ENCODE measurements at regions not wholly inside any gene's neighbourhood (a gene's known extent, or its start where the extent isn't known, plus 50 kb on each side); places are given as distances from the start of the nearest gene placed in this dataset.
"Not testable (repeated sequence)": the region's sequence is repeated elsewhere in the genome, so short reads cannot be mapped to it uniquely, and the experiment has no call there.

- no peak for DNase-seq (ENCODE audit: low read depth, low spot score)
- H3K4me3 ChIP-seq (ENCODE audit: low read length): no peak overlapping the region
Measured at GRCh38 chr5:17810734-17811133, 176.5 kb downstream of the TAF11L14 start.

DNA sequence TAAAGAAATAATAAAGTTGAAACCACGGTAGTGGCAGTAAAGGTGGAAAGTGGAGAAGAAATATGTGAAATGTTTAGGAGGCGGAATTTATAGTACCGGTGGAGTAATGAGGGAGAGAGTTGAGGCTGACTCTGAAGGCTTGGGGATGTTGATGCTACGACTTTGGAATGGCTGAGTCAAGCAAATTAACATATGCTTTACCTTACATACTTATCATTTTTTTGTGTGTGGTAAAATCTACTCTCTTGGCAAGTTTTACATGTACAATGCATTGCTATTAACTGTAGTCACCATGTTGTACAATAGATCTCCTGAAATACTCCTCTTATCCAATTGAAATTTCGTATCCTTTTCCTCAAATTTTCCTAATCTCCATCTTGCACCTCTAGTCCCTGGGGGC is 179.0 kb downstream of the TAF11L14 start:
- no peak for DNase-seq (ENCODE audit: low read depth, low spot score)
- no peak overlapping the region for H3K4me3 ChIP-seq (ENCODE audit: low read length)

GRCh38 chr5:17816505-17816904 is 182.2 kb downstream of the TAF11L14 start:
- DNase-seq (ENCODE audit: low read depth, low spot score): no peak

DNA sequence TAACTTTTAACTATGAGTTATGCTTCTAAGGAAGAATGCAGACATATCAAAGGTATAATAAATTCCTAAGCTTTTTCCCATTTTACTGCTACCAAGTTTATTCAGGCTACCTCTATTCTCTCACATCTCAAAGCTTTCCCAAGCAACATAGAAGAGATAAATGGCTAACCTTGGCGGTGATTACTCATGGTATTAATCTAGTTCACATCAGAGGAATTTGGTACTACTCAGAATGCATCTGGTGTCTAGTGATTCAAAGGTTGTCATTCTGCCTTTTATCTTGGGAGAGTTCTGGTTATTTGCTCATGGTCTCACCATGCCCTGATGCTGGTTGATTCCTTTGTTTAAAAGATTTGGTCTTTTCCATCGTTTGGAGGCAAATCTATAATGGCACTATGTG is 182.7 kb downstream of the TAF11L14 start:
- DNase-seq (ENCODE audit: low read depth, low spot score): no peak
- H3K4me3 ChIP-seq (ENCODE audit: low read length): no peak overlapping the region

More at GRCh38 chr5:17816505-17816904, 182.2 kb downstream of the TAF11L14 start:
- no peak overlapping the region for H3K4me3 ChIP-seq (ENCODE audit: low read length)

GRCh38 chr5:17817990-17818389 is 183.7 kb downstream of the TAF11L14 start:
- DNase-seq (ENCODE audit: low read depth, low spot score): no peak
- no peak overlapping the region for H3K4me3 ChIP-seq (ENCODE audit: low read length)

- H3K4me3 ChIP-seq (ENCODE audit: low read length): no peak overlapping the region
- no peak for DNase-seq (ENCODE audit: low read depth, low spot score)
Measured at GRCh38 chr5:17819783-17820182, 185.5 kb downstream of the TAF11L14 start.

DNA sequence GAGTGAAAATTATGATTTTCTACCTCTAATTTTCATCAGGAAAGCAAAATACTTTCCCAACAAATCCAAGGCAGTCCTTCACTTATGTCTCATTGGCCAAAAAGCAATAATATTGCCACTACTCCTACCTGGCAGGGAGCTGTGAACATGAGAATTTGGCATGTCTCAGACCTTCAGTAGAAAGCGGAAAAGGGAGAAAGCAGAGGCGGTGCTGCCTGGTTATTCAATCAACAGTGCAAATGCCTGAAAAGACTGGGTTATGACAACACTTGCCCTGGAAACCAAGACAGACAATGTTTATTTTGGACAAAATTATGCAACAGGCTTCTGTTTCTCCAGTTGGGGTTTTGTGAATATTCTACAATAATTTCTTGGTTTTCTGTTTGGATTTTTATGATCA is 194.4 kb downstream of the TAF11L14 start:
- no peak overlapping the region for H3K4me3 ChIP-seq (ENCODE audit: low read length)
- no peak for DNase-seq (ENCODE audit: low read depth, low spot score)

GRCh38 chr5:17829456-17829855 is 195.2 kb downstream of the TAF11L14 start:
- no peak overlapping the region for H3K4me3 ChIP-seq (ENCODE audit: low read length)
- no peak for DNase-seq (ENCODE audit: low read depth, low spot score)

DNA sequence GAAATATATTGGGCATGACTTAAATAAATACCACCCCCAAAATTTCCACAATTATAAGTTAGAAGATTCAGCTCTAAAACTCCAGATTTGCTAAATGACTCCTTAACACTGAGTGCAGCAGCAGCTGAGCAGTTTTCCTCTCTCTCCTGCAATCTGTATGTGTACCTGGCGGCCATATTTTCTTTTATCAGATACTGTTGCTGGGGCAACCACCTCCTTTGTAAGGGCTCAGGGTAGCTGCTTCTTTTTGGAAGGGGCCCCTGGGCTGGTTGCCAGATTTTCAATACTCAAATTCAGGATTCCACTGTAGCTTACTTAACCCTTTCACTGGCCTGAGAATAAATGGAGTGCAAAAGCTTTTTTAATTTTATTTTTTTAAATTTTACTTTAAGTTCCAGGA is 197.0 kb downstream of the TAF11L14 start:
- DNase-seq (ENCODE audit: low read depth, low spot score): no peak
- no peak overlapping the region for H3K4me3 ChIP-seq (ENCODE audit: low read length)

GRCh38 chr5:17832949-17833745 is 198.9 kb downstream of the TAF11L14 start:
- no peak for DNase-seq (ENCODE audit: low read depth, low spot score)
- H3K4me3 ChIP-seq (ENCODE audit: low read length): no peak overlapping the region

- no peak for DNase-seq (ENCODE audit: low read depth, low spot score)
- H3K4me3 ChIP-seq (ENCODE audit: low read length): no peak overlapping the region
Measured at GRCh38 chr5:17837757-17838156, 203.5 kb downstream of the TAF11L14 start.

DNA sequence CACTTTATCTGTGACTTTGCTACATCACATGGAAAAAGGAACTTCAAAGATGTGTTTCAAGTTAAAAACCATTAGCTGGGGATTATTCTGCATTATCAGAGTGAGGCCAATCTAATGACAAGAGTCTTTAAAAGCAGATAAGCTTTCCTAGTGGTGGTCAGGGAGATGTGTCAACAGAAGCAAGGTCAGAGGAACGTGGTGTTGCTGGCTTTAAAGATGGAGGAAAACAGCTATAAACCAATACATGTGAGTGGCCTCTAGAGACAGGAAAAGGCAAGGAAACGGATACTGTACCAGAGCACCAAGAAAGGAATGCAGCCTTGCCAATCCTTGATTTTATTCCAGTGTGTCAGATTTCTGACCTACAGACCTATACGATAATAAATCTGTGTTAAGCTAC is 204.2 kb downstream of the TAF11L14 start:
- no peak for DNase-seq (ENCODE audit: low read depth, low spot score)

GRCh38 chr5:17839848-17840247 is 205.6 kb downstream of the TAF11L14 start:
- DNase-seq (ENCODE audit: low read depth, low spot score): no peak
- no peak overlapping the region for H3K4me3 ChIP-seq (ENCODE audit: low read length)

More for the DNA sequence above, 204.2 kb downstream of the TAF11L14 start:
- no peak overlapping the region for H3K4me3 ChIP-seq (ENCODE audit: low read length)

DNA sequence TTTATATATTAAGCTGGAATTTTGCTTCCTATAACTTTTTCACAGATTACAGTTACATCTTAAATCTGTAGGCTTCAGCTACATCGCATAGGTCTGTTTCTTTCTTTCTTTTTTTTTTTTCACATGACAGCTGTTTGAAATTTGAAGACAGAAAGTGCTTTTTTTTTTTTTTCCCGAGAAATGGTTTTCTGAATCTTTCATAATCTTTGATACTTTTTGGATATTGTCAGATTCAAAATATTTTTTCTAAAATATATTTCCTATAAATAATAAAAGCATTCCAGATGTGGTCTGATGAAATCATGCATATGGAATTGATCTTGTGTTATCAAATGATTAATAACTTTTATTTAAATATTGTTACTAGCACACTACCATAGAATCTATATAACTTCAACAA is 212.2 kb downstream of the TAF11L14 start:
- no peak overlapping the region for H3K4me3 ChIP-seq (ENCODE audit: low read length)
- DNase-seq (ENCODE audit: low read depth, low spot score): no peak

- DNase-seq (ENCODE audit: low read depth, low spot score): no peak
- no peak overlapping the region for H3K4me3 ChIP-seq (ENCODE audit: low read length)
Measured at GRCh38 chr5:17847286-17847685, 213.0 kb downstream of the TAF11L14 start.

- DNase-seq (ENCODE audit: low read depth, low spot score): no peak
- H3K4me3 ChIP-seq (ENCODE audit: low read length): no peak overlapping the region
Measured at GRCh38 chr5:17852111-17852510, 217.9 kb downstream of the TAF11L14 start.

DNA sequence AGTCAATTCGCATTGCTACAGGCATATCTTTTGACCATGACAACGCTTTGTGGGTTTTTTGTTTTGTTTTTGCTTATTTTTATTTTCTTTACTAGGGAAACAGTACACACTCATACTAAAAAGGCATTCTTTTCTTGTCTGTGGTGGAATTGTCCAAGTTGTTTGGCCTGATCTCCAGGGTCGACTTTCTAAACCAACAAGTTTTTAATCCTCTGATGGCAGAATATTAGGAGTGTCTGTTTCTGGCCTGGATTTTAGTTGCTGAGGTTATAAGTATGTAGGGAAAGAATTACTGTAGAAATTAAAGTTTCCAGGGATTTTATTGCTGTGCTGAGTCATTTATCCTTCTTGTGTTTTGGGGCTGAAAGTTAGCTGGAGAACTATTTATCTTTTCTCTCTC is 218.5 kb downstream of the TAF11L14 start:
- no peak for DNase-seq (ENCODE audit: low read depth, low spot score)
- no peak overlapping the region for H3K4me3 ChIP-seq (ENCODE audit: low read length)

GRCh38 chr5:17854901-17855300 is 220.6 kb downstream of the TAF11L14 start:
- DNase-seq (ENCODE audit: low read depth, low spot score): no peak
- no peak overlapping the region for H3K4me3 ChIP-seq (ENCODE audit: low read length)

DNA sequence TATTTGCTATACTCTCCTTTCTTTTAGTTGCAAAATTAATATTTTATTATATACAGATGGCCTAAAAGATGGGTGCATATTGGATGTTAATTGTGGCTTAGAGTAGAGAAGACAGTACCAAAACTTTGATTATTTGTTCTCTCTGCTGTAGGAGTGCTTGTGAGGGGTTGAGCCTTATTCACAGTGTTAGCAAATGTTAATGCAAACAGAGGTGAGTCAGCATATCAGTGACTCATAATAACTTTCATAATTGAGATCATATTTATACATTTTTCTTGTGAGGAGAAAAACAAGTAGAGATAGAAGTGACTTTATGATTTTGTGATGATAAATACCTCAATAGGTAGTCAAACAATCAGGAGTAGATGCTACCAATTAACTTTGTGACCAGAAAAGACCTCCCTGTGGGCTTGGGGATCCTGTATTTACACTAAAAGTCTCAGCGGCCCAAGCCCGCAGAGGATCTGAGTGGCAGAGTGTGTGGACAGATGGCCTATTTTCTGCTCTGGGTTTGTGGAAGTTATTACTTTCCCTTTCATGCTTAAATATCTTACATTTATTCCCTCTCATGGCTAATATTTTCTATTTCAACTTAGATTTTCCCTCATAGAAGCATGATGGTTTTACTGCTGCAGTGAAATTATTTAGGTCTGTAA is 226.5 kb downstream of the TAF11L14 start:
- DNase-seq (ENCODE audit: low read depth, low spot score): no peak
- H3K4me3 ChIP-seq (ENCODE audit: low read length): no peak overlapping the region

- H3K4me3 ChIP-seq (ENCODE audit: low read length); DNase-seq (ENCODE audit: low read depth, low spot score): not testable (repeated sequence)
Measured at GRCh38 chr5:17864903-17865302, 230.6 kb downstream of the TAF11L14 start.

DNA sequence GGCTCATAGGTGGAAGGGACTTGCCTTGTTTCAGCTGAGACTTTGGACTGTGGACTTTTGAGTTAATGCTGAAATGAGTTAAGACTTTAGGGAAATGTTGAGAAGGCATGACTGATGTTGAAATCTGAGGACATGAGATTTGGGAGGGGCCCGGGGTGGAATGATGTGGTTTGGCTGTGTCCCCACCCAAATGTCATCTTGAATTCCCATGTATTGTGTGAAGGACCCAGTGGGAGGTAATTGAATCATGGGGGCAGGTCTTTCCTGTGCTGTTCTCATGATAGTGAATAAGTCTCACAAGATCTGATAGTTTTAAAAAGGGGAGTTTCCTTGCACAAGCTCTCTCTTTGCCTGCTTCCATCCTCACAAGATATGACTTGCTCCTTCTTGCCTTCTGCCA is 231.7 kb downstream of the TAF11L14 start:
- H3K4me3 ChIP-seq (ENCODE audit: low read length); DNase-seq (ENCODE audit: low read depth, low spot score): not testable (repeated sequence)
